ENCODE measurements at regions not wholly inside any gene's neighbourhood (a gene's known extent, or its start where the extent isn't known, plus 50 kb on each side); places are given as distances from the start of the nearest gene placed in this dataset.

DNA sequence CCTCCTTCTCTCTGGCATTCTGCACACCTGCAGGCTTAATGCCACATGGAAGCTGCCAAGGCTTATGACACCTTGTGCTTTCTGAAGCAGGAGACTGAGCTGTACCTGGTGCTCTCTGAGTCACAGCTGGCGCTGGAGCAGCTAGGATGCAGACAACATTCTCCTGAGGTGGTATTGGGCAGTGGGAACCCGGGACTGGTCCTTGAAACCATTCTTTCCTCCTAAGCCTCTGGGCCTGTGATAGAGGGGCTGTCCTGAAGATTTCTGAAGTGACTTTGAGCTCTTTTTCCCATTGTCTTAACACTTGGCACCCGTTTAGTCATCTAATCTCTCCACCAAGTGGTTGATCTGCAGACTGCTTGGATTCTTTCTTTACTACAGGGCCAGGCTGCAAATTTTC is 508.4 kb downstream of the TFEC start:
- DNase-seq (ENCODE audit: low read depth in 1 of 2, low spot score in 2 of 2) = no peak
- H3K27ac ChIP-seq = no peak overlapping the region
- H3K27me3 ChIP-seq (replicated peaks) = no peaks in the 10 kb centered on the region
- no peaks in the 10 kb centered on the region for H3K4me1 ChIP-seq (replicated peaks)
- no peaks in the 10 kb centered on the region; the same call in 1 of the 2 replicates for H3K9me3 ChIP-seq (replicated peaks)
- H3K4me3 ChIP-seq = no peak overlapping the region
- H3K36me3 ChIP-seq = no peaks in the 10 kb centered on the region

- no peaks in the 10 kb centered on the region for H3K4me1 ChIP-seq (replicated peaks)
- no peaks in the 10 kb centered on the region for H3K9me3 ChIP-seq (replicated peaks)
- H3K36me3 ChIP-seq = no peaks in the 10 kb centered on the region
- H3K27me3 ChIP-seq (replicated peaks) = no peaks in the 10 kb centered on the region
- no peak for DNase-seq (ENCODE audit: low read depth in 1 of 2, low spot score in 2 of 2)
- H3K27ac ChIP-seq = no peak overlapping the region
- H3K4me3 ChIP-seq = no peak overlapping the region
Observed at GRCh38 chr7:115516341-115516740, 514.2 kb downstream of the TFEC start.

DNA sequence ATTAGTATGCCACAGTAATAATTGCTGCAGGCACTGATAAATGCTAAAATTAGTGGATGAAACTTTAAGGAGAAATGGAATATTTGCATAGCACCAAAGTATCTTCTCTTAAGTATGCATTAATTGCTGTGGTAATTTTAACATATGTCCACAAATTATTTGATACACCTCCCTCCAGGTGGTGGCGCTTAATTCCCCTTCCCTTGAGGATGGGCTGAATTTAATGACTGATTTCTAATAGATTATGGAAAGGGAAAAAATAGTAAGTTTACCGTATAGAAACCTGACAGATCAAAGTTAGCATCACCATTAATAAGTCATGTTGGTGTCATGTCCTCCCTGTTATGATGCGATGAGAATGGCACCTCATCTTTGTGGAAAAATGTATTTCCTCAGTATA is 519.2 kb downstream of the TFEC start:
- no peak for DNase-seq (ENCODE audit: low read depth in 1 of 2, low spot score in 2 of 2)
- Histone ChIP-seq H3K4me1 (replicated peaks) (no peaks in the 10 kb centered on the region), H3K36me3 (no peaks in the 10 kb centered on the region), H3K9me3 (replicated peaks) (no peaks in the 10 kb centered on the region), H3K4me3 (no peak overlapping the region), H3K27me3 (replicated peaks) (no peaks in the 10 kb centered on the region), H3K27ac (no peak overlapping the region)

- Histone ChIP-seq H3K27ac (no peak overlapping the region), H3K36me3 (no peaks in the 10 kb centered on the region), H3K4me1 (replicated peaks) (no peaks in the 10 kb centered on the region), H3K9me3 (replicated peaks) (no peaks in the 10 kb centered on the region), H3K27me3 (replicated peaks) (no peaks in the 10 kb centered on the region), H3K4me3 (no peak overlapping the region)
- DNase-seq (ENCODE audit: low read depth in 1 of 2, low spot score in 2 of 2) = no peak
Observed at GRCh38 chr7:115505136-115505535, 525.4 kb downstream of the TFEC start.

DNA sequence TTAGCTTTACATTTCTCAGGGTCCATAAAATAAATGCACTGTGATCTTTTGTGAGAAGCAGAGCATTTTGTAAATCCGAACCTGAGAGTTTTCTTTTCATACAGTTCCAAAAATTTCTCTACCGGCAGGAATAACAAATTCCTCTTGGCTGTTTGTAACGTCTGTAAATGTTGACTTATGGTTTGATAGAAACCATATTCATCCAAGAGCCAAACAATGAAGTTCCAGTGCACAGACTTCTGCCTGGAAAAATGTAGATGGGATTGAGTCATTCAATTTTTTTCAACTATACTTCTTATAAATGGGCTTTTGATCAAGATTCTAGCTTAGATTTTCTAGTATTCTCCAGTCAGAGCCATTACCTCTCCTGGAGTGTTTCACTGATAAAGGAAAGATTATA is 530.6 kb downstream of the TFEC start:
- Histone ChIP-seq H3K27me3 (replicated peaks) (0 out of 2 replicates have a peak, but pooled peaks cover 2% of the 10 kb centered on the region), H3K27ac (no peak overlapping the region), H3K4me3 (no peak overlapping the region), H3K9me3 (replicated peaks) (no peaks in the 10 kb centered on the region), H3K36me3 (no peaks in the 10 kb centered on the region), H3K4me1 (replicated peaks) (no peaks in the 10 kb centered on the region)
- DNase-seq (ENCODE audit: low read depth in 1 of 2, low spot score in 2 of 2) = no peak

GRCh38 chr7:115496006-115496405 is 534.6 kb downstream of the TFEC start:
- Histone ChIP-seq H3K27ac (no peak overlapping the region), H3K27me3 (replicated peaks) (peaks cover 2% of the 10 kb centered on the region; the same call in 1 of the 2 replicates), H3K4me3 (no peak overlapping the region), H3K9me3 (replicated peaks) (no peaks in the 10 kb centered on the region), H3K36me3 (no peaks in the 10 kb centered on the region), H3K4me1 (replicated peaks) (no peaks in the 10 kb centered on the region)
- DNase-seq (ENCODE audit: low read depth in 1 of 2, low spot score in 2 of 2) = no peak

- no peak for DNase-seq (ENCODE audit: low read depth in 1 of 2, low spot score in 2 of 2)
- H3K4me1 ChIP-seq (replicated peaks) = no peaks in the 10 kb centered on the region
- no peaks in the 10 kb centered on the region for H3K9me3 ChIP-seq (replicated peaks)
- no peak overlapping the region for H3K27ac ChIP-seq
- peaks cover 2% of the 10 kb centered on the region; the same call in 1 of the 2 replicates for H3K27me3 ChIP-seq (replicated peaks)
- H3K36me3 ChIP-seq = no peaks in the 10 kb centered on the region
- no peak overlapping the region for H3K4me3 ChIP-seq
Observed at GRCh38 chr7:115494529-115495147, 535.9 kb downstream of the TFEC start.

DNA sequence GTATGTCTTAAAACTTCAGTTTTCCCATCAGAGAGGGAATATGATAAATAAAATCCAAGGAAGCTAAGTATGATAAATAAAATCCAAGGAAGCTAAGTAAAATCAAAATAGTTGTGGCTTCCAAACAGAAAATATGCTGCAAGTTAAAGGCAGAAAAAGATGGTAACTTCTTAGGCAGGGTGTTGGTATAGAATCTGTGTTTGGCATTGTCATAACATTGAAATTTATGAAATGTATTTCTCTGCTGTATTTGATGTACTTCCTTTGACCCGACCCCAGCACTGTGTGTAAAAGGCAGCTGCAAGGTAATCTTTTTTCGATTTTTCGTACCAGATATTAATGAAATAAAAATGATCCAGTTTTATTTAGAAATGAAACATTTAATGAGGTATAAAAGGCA is 537.2 kb downstream of the TFEC start:
- no peaks in the 10 kb centered on the region for H3K36me3 ChIP-seq
- no peaks in the 10 kb centered on the region for H3K4me1 ChIP-seq (replicated peaks)
- no peak for DNase-seq (ENCODE audit: low read depth in 1 of 2, low spot score in 2 of 2)
- peaks cover 2% of the 10 kb centered on the region; the same call in 1 of the 2 replicates for H3K27me3 ChIP-seq (replicated peaks)
- H3K27ac ChIP-seq = no peak overlapping the region
- H3K4me3 ChIP-seq = no peak overlapping the region
- H3K9me3 ChIP-seq (replicated peaks) = no peaks in the 10 kb centered on the region

DNA sequence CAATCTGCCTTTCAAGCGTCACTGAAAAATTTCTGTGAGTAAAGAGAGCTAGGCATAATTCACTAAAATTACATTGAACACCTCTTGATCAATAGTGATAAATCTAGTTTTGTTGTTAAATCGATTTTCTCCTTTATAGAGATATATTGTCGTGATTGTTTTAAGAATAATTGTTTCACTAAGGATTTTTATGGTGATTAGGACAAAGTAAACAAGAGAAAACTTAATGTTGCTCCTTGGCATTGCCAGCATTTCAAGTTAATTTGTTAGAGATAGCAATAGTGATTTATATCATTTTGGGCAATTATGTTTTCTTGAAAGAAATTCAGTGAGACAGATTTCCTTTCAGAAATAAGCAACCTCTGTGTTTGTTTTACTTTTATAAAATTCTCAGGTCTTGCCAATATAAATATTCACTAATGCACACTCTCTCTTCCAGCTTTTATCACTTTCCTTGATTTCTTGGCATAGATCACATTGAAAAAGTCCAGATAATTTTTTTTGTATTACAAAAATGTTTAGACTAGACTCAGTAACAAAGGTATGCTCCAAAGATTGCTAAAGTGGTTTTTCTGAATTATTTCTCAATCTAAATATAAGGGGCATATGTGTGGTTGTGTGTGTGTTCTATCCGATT is 538.7 kb downstream of the TFEC start:
- Histone ChIP-seq H3K9me3 (replicated peaks) (no peaks in the 10 kb centered on the region), H3K4me3 (no peak overlapping the region)
- DNase-seq (ENCODE audit: low read depth in 1 of 2, low spot score in 2 of 2) = no peak

GRCh38 chr7:115479448-115479847 is 551.1 kb downstream of the TFEC start:
- Histone ChIP-seq H3K27ac (no peak overlapping the region), H3K36me3 (no peaks in the 10 kb centered on the region), H3K27me3 (replicated peaks) (no peaks in the 10 kb centered on the region), H3K4me1 (replicated peaks) (no peaks in the 10 kb centered on the region), H3K9me3 (replicated peaks) (no peaks in the 10 kb centered on the region), H3K4me3 (no peak overlapping the region)
- DNase-seq (ENCODE audit: low read depth in 1 of 2, low spot score in 2 of 2) = no peak

More for the DNA sequence above, 538.7 kb downstream of the TFEC start:
- no peaks in the 10 kb centered on the region for H3K4me1 ChIP-seq (replicated peaks)
- H3K27me3 ChIP-seq (replicated peaks) = peaks cover 2% of the 10 kb centered on the region; the same call in 1 of the 2 replicates
- H3K27ac ChIP-seq = no peak overlapping the region
- H3K36me3 ChIP-seq = no peaks in the 10 kb centered on the region

DNA sequence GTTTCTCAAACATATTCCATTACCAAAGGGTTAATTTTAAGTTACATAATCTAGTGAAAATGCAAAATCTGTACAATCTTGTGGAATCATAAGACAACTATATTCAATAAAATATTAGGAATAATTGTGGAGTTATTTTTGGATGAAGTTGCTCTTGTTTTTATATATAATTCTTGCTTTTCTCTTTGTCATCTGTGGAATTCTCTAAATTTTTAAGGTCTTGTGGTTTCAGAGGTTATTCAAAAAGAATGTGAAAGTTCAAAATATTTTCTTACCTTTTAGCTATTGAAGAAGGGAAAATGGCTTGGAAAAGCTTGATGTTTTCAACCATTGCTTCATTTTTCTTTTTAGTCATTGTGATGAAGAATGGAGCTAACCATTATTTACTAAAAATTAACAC is 552.1 kb downstream of the TFEC start:
- H3K9me3 ChIP-seq (replicated peaks) = no peaks in the 10 kb centered on the region
- no peaks in the 10 kb centered on the region for H3K4me1 ChIP-seq (replicated peaks)
- no peak for DNase-seq (ENCODE audit: low read depth in 1 of 2, low spot score in 2 of 2)
- H3K4me3 ChIP-seq = no peak overlapping the region
- H3K27ac ChIP-seq = no peak overlapping the region
- H3K36me3 ChIP-seq = no peaks in the 10 kb centered on the region
- no peaks in the 10 kb centered on the region for H3K27me3 ChIP-seq (replicated peaks)

DNA sequence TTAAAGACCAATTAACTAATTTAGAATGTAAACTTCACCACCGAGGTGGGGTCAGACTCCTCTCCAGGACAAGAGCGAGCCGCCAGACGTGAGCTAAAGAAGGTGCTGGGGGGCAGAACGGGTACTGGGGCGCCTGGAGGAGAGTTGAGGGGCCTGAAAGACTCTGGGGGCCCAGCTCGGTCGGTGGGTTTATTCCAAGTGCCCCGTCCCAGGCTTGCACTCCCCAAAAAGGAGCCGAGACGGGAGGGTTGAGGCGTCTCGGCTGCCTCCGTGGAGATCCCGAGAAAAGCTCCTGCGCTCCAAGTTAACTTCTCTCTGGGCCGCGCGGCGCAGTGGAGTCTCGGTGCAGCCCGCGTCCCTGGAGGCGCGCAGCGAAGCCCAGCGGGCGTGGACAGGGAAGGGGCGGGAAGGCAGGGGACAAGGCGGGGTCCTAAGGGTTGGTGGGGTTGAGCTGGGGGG is 553.3 kb downstream of the TFEC start:
- no peak overlapping the region for H3K27ac ChIP-seq
- DNase-seq (ENCODE audit: low read depth in 1 of 2, low spot score in 2 of 2) = no peak

GRCh38 chr7:115476671-115477181 is 553.8 kb downstream of the TFEC start:
- Histone ChIP-seq H3K4me3 (no peak overlapping the region), H3K9me3 (replicated peaks) (no peaks in the 10 kb centered on the region), H3K4me1 (replicated peaks) (no peaks in the 10 kb centered on the region), H3K27ac (no peak overlapping the region), H3K36me3 (no peaks in the 10 kb centered on the region), H3K27me3 (replicated peaks) (no peaks in the 10 kb centered on the region)
- no peak for DNase-seq (ENCODE audit: low read depth in 1 of 2, low spot score in 2 of 2)

More for the DNA sequence above, 553.3 kb downstream of the TFEC start:
- no peaks in the 10 kb centered on the region for H3K36me3 ChIP-seq
- H3K4me3 ChIP-seq = no peak overlapping the region
- H3K4me1 ChIP-seq (replicated peaks) = no peaks in the 10 kb centered on the region
- no peaks in the 10 kb centered on the region for H3K27me3 ChIP-seq (replicated peaks)
- no peaks in the 10 kb centered on the region for H3K9me3 ChIP-seq (replicated peaks)

- no peaks in the 10 kb centered on the region for H3K27me3 ChIP-seq (replicated peaks)
- H3K36me3 ChIP-seq = no peaks in the 10 kb centered on the region
- H3K4me1 ChIP-seq (replicated peaks) = no peaks in the 10 kb centered on the region
- no peak overlapping the region for H3K4me3 ChIP-seq
- H3K9me3 ChIP-seq (replicated peaks) = no peaks in the 10 kb centered on the region
- H3K27ac ChIP-seq = no peak overlapping the region
- no peak for DNase-seq (ENCODE audit: low read depth in 1 of 2, low spot score in 2 of 2)
Observed at GRCh38 chr7:115475761-115476385, 554.0 kb downstream of the MDFIC start.
